Dendritic cell treated with granulocyte-macrophage colony-stimulating factor and Interleukin-4, amounts not matched to agents 40 ng/mL and 50 ng/mL, for 4 days (primary cell): ENCODE measurements at regions not wholly inside any gene's neighbourhood (a gene's known extent, or its start where the extent isn't known, plus 50 kb on each side); places are given as distances from the start of the nearest gene placed in this dataset.

Source experiments
- H3K27ac Mint-ChIP-seq: one replicate; pipeline ENCODE4 v1.8.0; 2022; ENCODE audit warnings: mild to moderate bottlenecking, mixed read lengths
- H3K27me3 Mint-ChIP-seq: one replicate; pipeline ENCODE4 v1.8.0; 2022; ENCODE audit warnings: mild to moderate bottlenecking, mixed read lengths
- H3K36me3 Mint-ChIP-seq: one replicate; pipeline ENCODE4 v1.8.0; 2022; ENCODE audit warnings: low read depth, mixed read lengths
- H3K4me1 Mint-ChIP-seq: one replicate; pipeline ENCODE4 v1.8.0; 2022; ENCODE audit warnings: low read depth, mixed read lengths
- H3K4me3 Mint-ChIP-seq: one replicate; pipeline ENCODE4 v1.8.0; 2022; ENCODE audit warnings: mild to moderate bottlenecking, moderate library complexity, mixed read lengths
- H3K9me3 Mint-ChIP-seq: one replicate; pipeline ENCODE4 v1.8.0; 2022; ENCODE audit warnings: mixed read lengths
- intact Hi-C: fragments of 100-400 bp; cut with micrococcal nuclease; formaldehyde crosslinking; loops from one replicate; pipeline ENCODE4 v1.15.0; 2022

GRCh38 chr6:137271245-137272183 is 52.3 kb upstream of the IFNGR1 start:
- H3K4me3 Mint-ChIP-seq: no peak overlapping the region
- H3K27me3 Mint-ChIP-seq: no peaks in the 10 kb centered on the region
- H3K27ac Mint-ChIP-seq: no peak overlapping the region
- peaks cover under 1% of the 10 kb centered on the region for H3K9me3 Mint-ChIP-seq
- peaks cover 11% of the 10 kb centered on the region for H3K4me1 Mint-ChIP-seq
- intact Hi-C loops: loop anchor here (1.0 to 5.0 kb wide), 6 partner anchors 43 to 371 kb away; no protein-coding TSS in a partner anchor
- no peaks in the 10 kb centered on the region for H3K36me3 Mint-ChIP-seq

GRCh38 chr6:137269803-137270202 is 50.6 kb upstream of the IFNGR1 start:
- Mint-ChIP-seq H3K4me1 (peaks cover 17% of the 10 kb centered on the region), H3K27ac (no peak overlapping the region), H3K9me3 (peaks cover 11% of the 10 kb centered on the region), H3K27me3 (no peaks in the 10 kb centered on the region), H3K4me3 (no peak overlapping the region), H3K36me3 (no peaks in the 10 kb centered on the region)
- intact Hi-C loops: loop anchor here (2.0 to 5.0 kb wide), 5 partner anchors 53 to 372 kb away; no protein-coding TSS in a partner anchor

GRCh38 chr6:137269347-137269746 is 50.2 kb upstream of the IFNGR1 start:
- H3K27ac Mint-ChIP-seq: no peak overlapping the region
- intact Hi-C loops: no loop called here
- H3K4me1 Mint-ChIP-seq: peaks cover 17% of the 10 kb centered on the region
- H3K4me3 Mint-ChIP-seq: no peak overlapping the region
- H3K9me3 Mint-ChIP-seq: peaks cover 11% of the 10 kb centered on the region
- H3K36me3 Mint-ChIP-seq: no peaks in the 10 kb centered on the region
- no peaks in the 10 kb centered on the region for H3K27me3 Mint-ChIP-seq
